NOMO-1 treated with dmso at 0.1 percent for 144 hours (cell line): ENCODE measurements at regions not wholly inside any gene's neighbourhood (a gene's known extent, or its start where the extent isn't known, plus 50 kb on each side); places are given as distances from the start of the nearest gene placed in this dataset.
"Not testable (repeated sequence)": the region's sequence is repeated elsewhere in the genome, so short reads cannot be mapped to it uniquely, and the experiment has no call there.

Experiments
- DNase-seq: peaks from one replicate; lab custom pipeline; 2025; ENCODE audit not compliant: unreplicated experiment; lab: John Stamatoyannopoulos, UW

DNA sequence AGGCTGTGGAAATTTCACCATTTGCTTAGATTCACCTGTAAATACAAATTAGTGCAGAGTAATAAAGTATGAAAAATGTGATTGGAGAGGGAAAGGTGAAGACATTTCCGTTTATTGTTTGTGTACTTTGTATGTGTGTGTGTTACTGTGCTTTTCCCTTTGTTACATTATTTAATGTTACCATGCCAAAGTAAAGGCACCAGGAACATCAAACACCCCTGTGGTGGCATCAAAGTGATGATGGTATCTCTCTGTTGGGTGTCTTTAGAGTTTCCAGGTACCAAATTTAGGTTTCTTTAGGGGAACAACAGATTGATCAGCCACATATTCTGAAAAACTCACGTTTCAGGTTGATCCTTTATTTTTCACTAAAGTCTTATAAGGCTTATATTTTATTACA lies 189.0 kb upstream of the FBXO33 start:
- no peak for DNase-seq

DNA sequence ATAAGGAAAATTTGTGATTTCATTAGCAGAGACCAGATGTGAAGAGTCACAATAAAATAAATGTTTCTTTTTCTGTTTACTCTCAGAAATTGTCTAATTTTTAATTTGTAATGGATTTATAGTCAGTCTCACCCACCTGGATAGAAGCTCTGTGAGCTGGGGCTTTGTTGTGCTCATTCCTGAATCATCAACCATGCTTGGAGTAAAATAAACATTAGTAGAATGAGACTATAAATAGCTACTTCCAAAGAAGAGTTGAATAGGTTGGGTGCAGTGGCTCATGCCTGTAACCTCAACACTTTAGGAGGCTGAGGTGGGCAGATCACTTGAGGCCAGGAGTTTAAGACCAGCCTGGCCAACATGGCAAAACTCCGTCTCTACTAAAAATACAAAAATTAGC lies 185.3 kb upstream of the FBXO33 start:
- DNase-seq = no peak

DNA sequence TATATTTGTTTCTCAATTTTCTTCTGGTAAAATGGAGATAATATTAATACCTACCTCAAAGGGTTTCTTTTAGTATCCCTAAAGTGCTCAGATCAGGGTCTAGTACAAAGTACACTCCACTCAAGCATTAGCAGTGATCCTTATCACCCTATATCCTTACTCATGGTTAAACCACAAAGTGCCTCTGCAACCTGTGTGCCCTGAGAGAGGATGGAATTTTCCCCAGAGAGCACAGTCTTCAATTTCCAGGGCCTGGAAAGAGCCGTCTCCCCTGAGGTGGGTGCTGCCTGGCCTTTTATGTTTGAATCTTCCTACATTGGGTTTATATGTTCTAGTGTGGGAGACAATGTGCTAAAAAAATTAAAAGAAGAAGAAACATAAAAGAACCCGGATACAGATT lies 183.1 kb upstream of the FBXO33 start:
- DNase-seq = no peak

DNA sequence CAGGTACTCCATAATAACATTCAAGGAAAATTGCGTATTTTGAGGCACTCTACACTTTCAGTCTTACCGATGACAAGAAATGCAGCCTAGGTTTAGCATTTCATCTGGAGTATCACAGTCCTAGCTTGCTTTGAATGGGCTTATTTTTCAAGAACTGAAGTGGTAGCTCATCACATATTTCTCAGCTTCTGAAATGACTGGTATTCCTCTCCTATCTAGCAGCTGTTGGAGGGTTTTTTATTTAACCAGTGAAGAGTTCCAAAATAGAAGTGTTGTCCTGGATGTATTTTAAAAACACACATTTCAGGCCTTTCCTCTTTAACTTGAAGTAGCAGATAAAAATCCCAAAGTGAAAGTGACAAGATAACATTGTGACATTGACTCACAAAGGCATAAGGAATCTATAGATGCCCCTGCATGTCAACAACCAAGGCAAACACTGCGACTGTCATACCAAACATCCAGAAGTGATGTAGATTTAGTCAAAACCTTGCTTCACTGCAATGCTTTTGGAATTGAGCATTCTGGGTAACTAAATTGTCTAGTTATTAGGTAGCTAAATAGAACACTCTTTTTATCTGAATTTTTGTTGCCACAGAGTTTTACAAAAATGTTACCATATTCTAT lies 182.2 kb upstream of the FBXO33 start:
- DNase-seq = no peak

DNA sequence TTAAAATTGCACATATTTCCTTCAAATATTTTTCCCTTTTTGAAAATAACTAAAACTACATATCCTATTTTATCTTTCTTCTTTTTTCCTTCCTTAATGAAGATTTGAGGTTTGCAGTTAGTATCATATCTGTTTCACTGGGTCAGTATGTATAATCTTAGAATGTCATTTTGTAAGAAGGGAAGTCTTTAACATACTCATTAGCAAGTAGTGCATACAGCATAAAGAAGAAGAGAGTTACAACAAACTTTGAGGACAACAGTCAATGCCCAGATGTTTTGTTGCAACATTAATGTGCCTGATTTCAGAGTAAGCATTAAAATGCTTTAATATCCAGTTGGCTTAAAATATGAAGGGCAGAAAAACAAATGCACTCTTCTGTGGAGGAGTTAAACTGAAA lies 176.9 kb upstream of the FBXO33 start:
- DNase-seq = no peak

DNA sequence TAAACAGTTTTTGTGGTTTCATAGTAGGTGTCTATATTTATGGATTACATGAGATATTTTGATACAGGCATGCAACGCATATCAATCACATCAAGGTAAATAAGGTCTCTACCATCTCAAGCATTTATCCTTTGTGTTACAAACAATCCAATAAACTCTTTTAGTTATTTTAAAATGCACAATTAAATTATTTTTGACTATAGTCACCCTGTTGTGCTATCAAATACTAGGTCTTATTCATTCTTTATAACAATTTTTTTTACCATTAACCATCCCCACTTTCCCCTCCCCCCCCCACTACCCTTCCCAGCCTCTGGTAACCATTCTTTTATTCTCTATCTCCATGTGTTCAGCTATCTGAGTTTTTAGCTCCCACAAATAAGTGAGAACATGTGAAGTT lies 175.7 kb upstream of the FBXO33 start:
- no peak for DNase-seq

DNA sequence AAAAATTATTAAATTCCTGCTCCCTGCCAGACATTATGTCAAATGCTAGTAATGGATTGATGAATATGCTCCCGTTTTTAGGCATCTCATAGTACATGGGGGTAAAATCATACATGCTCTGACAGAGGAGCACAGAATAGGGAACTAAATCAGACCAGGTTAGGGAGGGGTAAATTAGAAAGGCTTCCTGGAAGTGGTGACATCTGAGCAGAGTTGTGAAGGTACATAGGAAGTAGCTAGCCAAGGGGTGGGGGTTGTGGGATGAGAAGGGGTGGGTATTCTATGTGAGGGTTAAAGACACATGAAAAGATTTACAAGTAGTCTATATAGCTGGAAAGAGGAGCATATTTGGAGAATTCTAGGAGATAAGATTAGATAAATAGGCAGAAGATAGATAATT lies 171.7 kb upstream of the FBXO33 start:
- DNase-seq = no peak

DNA sequence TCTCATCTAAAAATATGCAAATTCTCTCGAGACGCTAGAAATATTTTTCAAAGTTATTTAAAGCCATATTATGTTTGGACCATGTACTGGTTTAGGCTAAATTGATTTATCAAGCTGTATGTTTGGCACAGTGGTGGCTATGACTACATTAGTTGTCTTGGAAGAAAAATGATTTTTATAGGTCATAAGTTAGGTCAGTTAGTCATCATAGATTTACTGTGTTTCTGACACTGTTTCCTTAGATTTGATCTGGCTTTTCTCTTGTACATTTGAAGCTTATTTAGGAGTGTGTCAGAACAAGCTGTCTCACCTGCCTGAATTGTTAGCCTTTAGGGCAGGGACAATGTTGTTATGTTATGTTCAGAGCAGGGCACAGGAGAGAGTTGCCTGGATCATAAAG lies 161.1 kb upstream of the FBXO33 start:
- DNase-seq = no peak

DNA sequence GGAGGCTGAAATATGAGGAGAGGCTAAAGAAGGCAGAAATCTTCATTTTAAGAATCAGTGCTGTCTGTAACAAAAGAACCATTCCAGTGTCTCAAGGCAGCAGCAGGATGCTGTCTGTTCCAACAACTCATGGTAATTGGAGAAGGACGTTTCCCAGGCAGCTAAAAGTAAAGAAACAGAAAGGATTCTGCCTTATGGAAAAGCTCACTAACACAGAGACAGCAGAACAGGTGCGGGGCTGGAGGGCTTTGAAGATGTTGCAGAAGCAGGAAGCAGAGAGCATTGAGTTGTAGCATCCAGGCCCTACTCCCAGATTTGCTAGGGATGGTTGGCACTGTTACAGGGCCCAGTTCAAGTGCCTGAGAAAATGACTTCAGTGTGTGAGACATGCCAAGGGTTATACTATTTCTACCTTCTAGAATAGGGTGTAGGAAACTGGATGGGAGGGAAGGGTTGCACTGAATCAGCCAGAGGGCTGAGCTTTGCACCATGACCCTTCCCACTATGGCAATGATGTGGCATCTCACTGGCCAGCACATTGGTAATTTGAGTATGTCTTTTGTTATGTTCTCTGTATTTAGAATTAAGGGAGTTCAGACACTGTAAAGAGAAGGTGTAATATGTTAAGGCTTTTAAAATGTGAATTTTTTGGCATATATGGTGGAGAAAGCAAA lies 160.0 kb upstream of the FBXO33 start:
- no peak for DNase-seq

DNA sequence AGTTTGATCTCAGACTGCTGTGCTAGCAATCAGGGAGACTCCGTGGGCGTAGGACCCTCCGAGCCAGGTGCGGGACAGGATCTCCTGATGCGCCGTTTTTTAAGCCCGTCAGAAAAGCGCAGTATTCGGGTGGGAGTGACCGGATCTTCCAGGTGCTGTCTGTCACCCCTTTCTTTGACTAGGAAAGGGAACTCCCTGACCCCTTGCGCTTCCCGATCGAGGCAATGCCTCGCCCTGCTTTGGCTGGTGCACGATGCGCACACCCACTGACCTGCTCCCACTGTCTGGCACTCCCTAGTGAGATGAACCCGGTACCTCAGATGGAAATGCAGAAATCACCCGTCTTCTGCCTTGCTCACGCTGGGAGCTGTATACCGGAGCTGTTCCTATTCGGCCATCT lies 157.6 kb upstream of the FBXO33 start:
- DNase-seq = not testable (repeated sequence)

DNA sequence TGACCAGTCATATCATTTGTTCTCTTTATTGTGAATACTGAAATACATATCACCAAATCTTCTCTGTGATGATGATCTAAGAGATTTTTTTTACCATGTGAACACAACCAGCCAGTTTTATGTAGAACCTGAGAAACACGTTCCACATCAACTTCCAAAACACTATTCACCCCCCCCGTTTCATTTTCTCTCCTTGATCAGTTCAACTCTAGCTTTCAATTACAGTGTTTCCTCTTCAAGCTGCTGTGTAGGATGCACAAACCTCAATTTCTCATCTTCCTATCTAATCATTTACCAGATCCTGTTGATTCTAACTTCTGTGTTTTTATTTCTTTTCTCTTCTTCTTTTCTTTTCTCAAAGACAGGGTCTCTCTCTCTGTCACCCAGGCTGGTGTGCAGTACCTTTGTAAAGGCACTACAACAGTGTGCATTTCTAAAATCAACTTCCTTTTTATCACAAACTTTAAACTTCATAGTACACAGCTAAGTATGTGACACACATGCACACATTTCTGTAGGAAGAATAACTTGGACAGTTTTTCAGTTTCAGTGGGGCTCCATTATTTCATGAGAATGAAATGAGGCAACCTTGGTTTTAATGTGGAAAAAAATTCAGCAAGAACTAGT lies 149.9 kb upstream of the FBXO33 start:
- DNase-seq = no peak

DNA sequence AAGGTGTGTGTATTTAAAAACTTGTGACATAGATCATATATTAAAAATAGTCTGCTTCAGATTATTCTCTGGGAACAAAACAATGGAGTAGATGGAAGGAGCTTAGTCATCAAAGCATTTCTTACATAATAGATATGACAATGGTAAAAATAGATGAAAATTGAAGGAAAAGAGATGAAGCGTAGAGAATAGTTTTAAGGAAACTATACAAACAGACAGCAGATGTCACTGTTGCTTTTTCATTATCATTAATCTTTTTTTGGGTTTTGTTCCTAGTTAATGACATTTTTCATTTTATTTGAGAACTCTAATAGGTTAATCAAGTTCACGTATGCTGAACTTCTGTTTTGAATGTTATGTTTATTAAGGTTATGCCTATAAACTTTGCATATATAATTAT lies 149.2 kb upstream of the FBXO33 start:
- DNase-seq = no peak

DNA sequence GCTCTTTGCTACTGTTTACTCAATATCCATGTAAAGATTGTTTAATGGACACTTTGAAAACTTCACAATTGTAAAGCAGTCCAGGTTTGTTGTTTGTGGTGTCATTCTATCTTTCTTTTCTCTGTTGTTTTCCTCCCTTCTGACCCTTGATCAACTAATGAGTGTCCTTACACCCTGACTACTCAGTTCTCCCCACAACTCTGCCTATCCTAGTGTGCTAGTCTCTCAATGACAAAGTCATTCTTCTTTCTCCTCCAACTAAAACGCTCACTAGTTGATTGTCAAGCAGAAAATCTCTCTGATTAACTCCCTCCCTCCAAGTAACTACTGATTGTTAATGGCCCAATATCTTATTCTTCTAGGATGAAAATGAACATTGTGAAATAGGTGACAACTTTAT lies 148.5 kb upstream of the FBXO33 start:
- DNase-seq = no peak

DNA sequence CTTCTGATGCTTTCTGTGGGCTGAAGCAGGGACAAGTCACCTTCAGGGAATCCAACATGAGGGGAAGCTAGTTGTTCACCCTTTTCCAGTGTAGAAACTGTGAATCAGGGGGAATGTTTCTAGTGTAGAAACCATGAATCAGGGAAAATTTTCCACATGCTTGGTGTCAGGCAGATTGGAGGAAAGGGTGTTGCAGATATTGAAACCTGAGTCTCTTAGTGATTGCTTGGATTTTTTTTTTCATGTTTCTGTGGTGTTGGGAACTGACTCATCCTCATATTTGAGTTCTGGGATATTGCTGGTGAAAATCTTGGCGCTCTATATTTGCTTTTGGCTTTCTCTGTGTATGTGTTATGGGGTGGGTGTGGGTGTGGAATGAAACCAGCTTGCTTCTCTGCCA lies 144.5 kb upstream of the FBXO33 start:
- no peak for DNase-seq

DNA sequence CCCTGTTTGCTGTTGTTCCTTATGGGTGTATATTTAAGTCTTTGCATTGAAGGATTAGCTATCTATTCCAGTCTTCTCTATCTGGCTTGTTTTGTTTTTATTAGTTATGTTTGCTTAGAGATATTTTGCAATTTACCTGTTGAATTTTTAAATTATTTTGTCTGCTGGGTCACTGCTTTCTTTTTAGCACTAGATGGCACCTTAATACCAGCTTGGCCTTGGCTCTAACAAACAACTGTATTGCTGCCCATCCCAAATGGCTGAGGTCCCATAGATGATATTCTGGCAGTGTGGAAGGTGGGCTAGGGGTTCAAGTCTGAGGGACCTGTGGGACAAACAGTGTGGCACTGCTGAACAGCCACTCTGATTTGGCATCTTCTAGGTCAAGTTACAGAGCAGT lies 144.0 kb upstream of the FBXO33 start:
- DNase-seq = no peak

DNA sequence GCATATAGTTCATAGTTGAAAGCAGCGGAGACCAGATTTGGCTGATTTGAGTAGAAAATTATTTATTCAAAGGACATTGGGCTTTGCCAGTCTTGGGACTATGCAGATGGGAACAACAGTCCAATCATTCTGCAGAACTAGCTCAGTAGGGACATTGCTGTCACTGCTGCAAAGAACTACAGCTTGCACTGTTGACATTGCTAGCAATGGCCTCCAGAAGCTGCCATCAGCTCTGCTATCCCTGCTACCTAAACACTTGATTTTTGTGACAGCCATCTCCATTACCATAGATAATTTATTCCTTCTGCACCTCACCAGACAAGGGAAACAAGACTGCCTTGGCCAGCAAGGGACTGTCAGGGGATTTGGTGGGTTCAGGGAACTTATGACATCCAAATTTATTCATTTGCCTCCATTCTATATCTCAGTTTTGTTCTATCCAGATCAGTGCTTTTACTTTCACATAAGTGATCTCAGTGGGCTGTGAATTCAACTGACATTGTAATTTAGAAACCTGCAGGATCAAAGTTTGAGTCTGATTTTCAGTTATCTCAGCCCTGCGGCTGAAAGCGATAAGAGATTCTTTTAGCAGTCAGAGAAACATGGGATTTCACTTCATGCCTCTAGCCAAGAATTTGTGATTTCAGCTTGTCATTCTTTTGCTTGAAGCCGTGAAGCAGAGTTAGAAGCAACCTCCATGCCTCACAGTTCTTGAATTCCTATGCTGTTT lies 136.7 kb upstream of the FBXO33 start:
- no peak for DNase-seq

DNA sequence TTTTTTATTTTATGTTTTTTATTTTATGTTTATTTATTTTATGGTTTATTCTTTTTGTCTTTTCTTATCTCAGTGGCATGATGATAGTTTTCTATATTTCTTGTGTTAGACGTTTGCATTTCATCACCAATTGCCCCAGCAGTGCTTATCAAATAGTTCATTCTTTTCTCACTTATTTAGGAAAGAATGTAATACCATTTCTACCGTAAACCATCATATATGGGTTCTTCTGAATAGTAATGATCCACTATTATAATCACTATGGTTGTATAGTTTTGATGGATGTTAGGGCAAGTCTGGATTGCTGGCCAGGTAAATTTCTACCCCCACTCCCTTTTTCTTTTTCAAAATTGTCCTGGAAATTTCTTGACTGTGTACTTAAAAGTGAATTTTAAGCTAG lies 134.6 kb upstream of the FBXO33 start:
- DNase-seq = no peak

DNA sequence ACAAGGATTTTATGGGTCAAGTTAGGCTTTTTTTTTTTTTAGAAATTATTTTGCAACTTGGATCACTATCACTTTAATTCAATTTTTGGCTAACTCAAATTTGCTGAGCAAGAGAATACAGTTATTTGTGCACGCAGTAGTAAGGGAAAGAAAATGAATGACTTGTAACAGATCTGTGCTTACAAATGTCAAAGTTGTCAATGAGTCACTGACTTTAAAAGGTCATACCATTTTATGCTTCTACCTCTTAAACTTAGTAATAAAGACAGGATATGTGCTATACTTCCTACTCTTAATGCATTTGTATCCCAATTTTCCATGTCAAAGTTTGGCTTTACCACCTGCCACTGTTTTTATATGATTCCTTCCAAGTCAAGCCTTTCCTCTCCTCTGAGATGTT lies 131.1 kb upstream of the FBXO33 start:
- no peak for DNase-seq

DNA sequence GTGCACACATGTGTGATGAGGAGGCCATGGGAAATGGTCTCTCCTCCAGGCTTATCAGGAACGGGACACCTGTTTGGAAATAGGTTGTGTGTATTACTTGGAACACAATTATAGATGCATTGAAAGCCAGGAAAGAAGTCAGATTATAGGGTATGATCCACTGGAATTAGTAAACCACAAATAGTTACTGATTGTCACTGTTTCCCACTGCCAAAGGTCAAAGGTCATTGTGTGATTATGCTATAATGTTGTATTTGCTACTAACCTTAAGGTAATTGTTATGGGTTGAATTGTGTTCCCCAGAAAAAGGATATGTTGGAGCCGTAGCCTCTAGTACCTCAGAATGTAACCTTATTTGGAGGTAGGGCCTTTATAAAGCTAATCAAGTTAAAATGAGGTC lies 129.9 kb upstream of the FBXO33 start:
- no peak for DNase-seq

DNA sequence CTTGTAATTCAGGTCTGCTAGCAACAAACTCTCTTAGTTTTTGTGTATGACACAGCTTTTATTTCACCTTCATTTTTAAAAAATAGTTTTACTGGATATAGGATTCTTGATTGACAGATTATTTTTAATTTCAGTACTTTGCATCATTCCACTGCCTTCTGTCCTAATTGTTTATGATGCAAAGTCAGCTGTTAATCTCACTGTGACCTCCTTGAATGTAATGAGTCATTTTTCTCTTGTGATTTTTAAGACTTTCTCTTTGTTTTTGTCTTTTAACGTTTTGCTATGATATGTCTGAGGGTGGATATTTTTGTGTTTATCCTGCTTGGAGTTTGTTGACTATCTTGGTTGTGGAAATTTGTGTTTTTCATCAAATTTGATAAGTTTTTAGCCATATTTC lies 126.3 kb upstream of the FBXO33 start:
- no peak for DNase-seq

DNA sequence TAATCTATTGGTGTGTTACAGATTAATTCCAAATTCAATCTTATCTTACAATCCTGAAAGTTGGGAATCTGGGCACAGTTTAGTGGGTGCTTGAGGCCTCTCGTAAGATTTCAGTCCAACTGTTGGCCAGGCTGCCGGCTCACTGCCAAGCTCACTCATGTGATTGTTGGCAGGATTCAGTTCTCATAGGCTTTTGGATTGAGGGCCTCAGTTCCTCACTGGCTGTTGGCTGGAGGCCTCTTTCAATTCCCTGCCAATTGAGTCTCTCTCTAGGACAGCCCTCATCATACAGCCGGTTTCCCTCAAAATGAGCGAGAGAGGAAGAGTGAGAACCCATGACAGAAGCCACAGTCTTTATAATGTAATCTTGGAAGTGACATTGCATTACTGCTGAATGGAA lies 123.5 kb upstream of the FBXO33 start:
- DNase-seq = no peak

DNA sequence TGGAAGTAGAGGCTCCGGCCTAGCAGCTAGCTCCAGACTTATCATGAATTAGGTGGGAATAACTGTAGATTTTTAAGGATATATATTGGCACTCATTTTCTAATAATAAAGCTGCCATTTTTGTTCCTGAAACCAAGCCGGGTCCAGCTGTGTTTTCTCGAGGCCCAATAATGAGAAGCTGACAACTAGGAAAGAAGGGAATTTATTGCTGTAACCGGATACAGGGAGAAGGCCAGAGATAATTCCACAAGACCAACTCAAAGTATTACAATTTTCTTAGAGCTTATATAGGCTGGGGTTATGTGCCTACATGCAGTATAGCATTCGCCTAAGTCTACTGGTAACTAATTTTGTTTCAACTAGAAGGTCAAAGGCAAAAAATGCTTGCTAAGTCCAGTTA lies 122.3 kb upstream of the FBXO33 start:
- DNase-seq = no peak
